HG02798 (cell line): ENCODE measurements at regions not wholly inside any gene's neighbourhood (a gene's known extent, or its start where the extent isn't known, plus 50 kb on each side); places are given as distances from the start of the nearest gene placed in this dataset.

Experiments
- ATAC-seq: cut with Tn5 transposase; IDR thresholded peaks from one replicate; pipeline ENCODE4 v1.9.1; 2021; ENCODE audit warnings: mild to moderate bottlenecking; ENCODE audit not compliant: unreplicated experiment, poor library complexity

- no peak for ATAC-seq
Measured at GRCh38 chr2:238631491-238632180, 204.9 kb downstream of the ASB1 start.

- ATAC-seq = no peak
Measured at GRCh38 chr2:238632181-238633060, 205.7 kb downstream of the ASB1 start.

GRCh38 chr2:238633426-238634328, 206.9 kb downstream of the ASB1 start:
- no peak for ATAC-seq

- no peak for ATAC-seq
Measured at GRCh38 chr2:238634701-238635357, 208.1 kb downstream of the ASB1 start.

GRCh38 chr2:238635647-238636051, 208.9 kb downstream of the ASB1 start:
- ATAC-seq = no peak

GRCh38 chr2:238636269-238637073, 209.7 kb downstream of the ASB1 start:
- ATAC-seq = no peak

GRCh38 chr2:238638100-238638981, 209.5 kb upstream of the TWIST2 start:
- ATAC-seq = no peak

GRCh38 chr2:238638982-238639628, 208.8 kb upstream of the TWIST2 start:
- no peak for ATAC-seq

- ATAC-seq = no peak
Measured at GRCh38 chr2:238640486-238640885, 207.4 kb upstream of the TWIST2 start.

- no peak for ATAC-seq
Measured at GRCh38 chr2:238642973-238643372, 204.9 kb upstream of the TWIST2 start.

- ATAC-seq = no peak
Measured at GRCh38 chr2:238643400-238643907, 204.4 kb upstream of the TWIST2 start.

GRCh38 chr2:238644095-238645081, 203.5 kb upstream of the TWIST2 start:
- ATAC-seq = no peak

- ATAC-seq = no peak
Measured at GRCh38 chr2:238645095-238645494, 202.8 kb upstream of the TWIST2 start.

GRCh38 chr2:238645716-238646115, 202.2 kb upstream of the TWIST2 start:
- ATAC-seq = no peak

- ATAC-seq = no peak
Measured at GRCh38 chr2:238646281-238646680, 201.6 kb upstream of the TWIST2 start.

GRCh38 chr2:238646803-238647202, 201.1 kb upstream of the TWIST2 start:
- ATAC-seq = no peak
